COR-L47 (cell line): ENCODE measurements at regions not wholly inside any gene's neighbourhood (a gene's known extent, or its start where the extent isn't known, plus 50 kb on each side); places are given as distances from the start of the nearest gene placed in this dataset.
"Not testable (repeated sequence)": the region's sequence is repeated elsewhere in the genome, so short reads cannot be mapped to it uniquely, and the experiment has no call there.

Source experiments
- DNase-seq: peaks from one replicate; lab custom pipeline; 2025; lab: John Stamatoyannopoulos, UW

DNA sequence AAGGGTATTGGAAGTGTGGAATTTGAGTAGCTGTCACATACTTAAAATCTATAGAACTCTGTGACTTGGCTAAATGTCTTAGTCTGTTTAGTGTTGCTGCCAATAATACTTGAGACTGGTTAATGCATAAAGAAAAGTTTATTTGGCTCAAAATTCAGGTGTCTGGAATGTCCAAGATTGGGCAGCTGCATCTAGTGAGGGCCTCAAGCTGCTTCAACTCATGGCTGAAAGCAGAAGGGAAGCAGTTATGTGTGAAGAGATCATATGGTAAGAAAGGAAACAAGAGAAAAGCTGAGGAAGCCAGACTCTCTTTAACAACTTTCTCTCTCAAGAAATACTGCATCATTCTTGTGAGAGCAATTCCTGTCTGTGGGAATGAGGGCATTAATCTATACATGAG, 1043.3 kb upstream of the CDH6 start:
- no peak for DNase-seq

GRCh38 chr5:30149526-30149925, 1044.0 kb upstream of the CDH6 start:
- DNase-seq, result no peak

DNA sequence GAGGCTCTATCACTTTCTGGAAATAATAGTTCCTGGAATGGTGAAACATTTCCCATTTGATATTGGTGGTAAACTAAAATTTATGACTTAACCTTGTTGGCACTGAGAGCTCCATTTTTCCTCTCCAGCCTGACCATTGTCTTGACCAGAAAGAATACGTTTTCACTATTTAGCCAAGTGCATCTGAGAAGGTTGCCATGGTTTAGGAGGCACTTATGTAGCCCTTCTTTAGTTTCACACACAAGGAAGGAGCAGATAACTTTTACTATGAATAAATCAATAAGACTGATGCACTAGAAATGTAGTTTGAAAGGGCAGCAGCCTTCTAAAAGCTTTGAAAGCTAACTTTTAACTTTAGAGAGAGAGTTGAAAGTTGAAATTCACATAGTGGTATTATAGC, 1045.5 kb upstream of the CDH6 start:
- DNase-seq, result no peak

- not testable (repeated sequence) for DNase-seq
These were observed 1049.4 kb upstream of the CDH6 start for GRCh38 chr5:30144059-30144458.

DNA sequence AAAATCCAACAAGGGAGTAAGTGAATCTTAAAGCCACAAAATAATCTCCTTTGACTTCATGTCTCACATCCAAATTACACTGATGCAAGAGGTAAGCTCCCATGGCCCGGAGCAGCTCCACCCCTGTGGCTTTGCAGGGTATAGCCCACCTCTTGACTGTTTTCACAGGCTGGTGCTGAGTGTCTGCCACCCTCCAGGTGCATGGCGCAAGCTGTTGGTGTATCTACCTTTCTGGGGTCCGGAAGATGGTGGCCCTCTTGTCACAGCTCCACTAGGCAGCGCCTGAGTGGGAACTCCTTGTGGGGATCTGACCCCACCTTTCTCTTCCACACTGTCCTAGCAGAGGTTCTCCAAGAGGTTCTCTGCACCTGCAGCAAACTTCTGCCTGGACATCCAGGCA, 1051.1 kb upstream of the CDH6 start:
- DNase-seq, result no peak

- DNase-seq, result no peak
These were observed 1072.4 kb upstream of the CDH6 start for GRCh38 chr5:30121043-30121442.

DNA sequence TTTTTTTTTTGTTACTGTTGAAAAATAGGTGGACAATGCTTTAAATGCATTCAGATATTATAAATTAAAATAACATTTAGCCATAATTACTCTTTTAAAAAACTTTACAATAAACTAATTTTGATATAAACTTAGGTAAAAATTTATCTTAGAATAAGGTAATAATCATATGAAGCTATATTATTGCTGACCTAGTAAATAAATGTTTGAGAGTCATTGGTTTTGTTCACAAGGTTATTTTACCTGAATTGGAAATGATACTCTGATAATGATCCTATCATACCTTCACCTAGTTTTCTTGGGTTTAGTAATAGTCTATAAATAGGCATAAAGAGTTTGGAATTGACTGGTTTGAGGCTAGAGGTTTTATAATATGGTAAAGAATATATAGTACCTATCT, 1076.4 kb upstream of the CDH6 start:
- DNase-seq, result no peak

DNA sequence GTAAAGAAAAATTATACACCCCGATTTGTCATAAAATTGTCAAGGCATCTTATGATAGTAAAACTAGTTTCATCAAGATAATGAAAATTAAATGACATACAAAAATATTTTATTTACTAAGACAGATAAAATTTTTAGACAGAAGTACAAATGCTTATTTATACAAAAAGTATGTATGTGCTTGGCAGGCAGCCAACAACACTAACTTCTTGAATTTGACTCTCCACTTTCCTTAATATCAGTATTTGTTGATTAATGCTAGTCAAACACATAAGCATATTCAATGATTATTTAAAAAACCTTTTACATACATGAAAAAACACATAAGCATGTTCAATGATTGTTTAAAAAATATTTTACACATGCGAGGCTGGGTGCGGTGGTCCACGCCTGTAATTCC, 1079.9 kb upstream of the CDH6 start:
- no peak for DNase-seq

DNA sequence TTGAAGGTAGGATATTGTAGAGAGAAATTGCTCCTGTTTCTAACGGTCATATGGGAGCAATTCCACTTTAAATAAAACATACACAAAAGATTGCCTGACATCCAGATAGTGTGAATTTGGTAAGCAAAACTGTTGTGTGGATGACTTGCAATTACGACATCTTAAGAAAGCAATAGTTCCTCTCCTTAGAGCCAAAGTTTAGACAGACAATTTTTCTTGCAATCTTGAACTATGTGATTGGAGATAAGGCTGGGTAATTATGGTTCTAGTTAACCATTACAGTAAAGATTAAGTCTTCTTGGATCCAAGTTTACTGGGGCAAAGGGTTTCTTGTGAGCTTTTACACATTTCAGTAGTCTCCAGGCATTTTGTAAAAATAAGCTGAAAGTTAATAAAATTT, 1080.6 kb upstream of the CDH6 start:
- no peak for DNase-seq

GRCh38 chr5:30108051-30108450, 1085.4 kb upstream of the CDH6 start:
- DNase-seq, result no peak

GRCh38 chr5:30106596-30106995, 1086.9 kb upstream of the CDH6 start:
- no peak for DNase-seq

DNA sequence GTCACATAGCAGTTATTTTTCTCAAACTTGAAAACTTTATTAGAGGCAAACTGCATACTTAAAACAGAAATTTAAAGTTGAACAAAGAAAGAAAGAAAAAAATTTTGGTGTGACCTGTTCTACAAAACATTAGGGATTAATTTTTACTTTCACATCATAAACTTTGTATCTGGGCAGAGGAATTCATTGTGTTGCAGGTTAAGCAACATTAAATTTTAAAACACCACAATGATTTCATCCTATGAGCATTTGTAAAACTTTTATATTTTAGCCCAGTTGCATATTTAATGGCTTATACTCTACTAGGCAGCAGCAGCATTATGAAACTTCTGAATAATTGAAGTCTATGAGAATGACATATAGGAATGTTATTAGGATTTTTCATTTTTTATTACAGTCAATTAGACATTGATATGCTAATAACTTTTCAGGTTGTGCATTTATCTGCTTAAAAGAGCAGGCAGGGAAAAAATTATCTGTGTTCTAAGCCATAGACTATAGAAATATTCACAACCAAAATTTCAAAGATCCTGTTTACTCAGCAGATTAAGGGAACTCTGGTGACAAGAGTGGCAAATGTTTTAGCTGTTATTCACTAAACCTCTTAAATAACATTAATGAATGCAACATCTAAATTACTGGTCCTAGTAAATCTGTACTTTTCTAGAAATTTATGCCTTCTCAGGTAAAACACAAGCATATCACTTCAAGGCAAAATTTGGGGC, 1088.5 kb upstream of the CDH6 start:
- DNase-seq, result no peak

DNA sequence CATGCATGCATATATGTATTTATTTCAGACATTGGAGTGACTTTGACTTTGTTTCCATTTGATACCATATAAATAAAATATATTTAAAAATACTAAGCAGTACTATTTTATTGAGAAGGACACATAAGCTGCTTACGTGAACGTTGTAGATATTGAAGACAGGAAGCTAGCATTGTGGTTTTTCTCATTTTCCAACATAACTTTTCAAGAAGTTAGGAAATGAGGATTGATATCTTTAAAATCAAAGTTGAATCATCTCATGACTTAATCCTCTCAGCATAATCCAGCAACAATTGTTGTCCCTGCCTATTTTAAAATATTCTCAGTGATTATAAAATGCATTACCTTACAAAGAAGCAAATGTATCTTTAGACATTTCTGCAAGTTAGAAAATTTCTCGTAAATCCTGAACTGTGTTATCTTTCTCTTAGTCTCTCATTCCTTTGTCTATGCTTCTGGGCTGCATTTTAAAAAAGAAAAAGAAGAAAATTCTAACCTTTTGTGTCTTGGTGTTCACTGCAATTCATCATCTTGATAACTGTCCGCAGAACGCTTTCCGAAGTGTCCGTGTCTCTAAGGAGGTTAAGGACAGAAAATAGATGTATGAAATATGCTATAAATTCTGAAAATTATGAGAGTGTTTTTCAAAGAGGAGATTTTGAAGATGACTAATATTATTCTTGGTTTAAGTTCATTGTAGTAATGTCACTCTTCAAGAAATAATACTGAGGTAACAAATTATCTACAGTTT, 1089.9 kb upstream of the CDH6 start:
- no peak for DNase-seq

GRCh38 chr5:30103052-30103451, 1090.4 kb upstream of the CDH6 start:
- no peak for DNase-seq

- no peak for DNase-seq
These were observed 1091.3 kb upstream of the CDH6 start for GRCh38 chr5:30102185-30102584.

- DNase-seq, result no peak
These were observed 1092.6 kb upstream of the CDH6 start for GRCh38 chr5:30100929-30101328.

- no peak for DNase-seq
These were observed 1093.3 kb upstream of the CDH6 start for GRCh38 chr5:30100148-30100713.

DNA sequence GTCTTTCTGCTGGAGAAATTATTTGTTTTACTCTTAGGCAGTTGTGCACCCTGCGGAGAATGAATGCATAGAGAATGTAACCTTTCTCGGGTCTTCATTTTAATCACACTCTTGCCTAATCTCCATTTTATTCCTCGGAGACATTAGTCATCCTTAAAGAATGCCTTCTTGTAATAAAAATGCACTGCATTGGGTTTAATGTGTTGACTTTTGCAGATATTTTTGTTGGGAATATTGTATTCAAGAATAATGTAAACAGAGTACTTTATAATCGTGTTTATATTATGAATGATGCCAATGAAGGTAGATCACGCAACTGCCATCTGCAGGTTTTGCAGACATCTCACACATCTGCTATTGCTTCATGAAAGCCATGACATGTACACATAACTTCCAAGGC, 1093.9 kb upstream of the CDH6 start:
- peak; percentile 29 for DNase-seq

- no peak for DNase-seq
These were observed 1094.5 kb upstream of the CDH6 start for GRCh38 chr5:30098940-30099339.

- DNase-seq, result no peak
These were observed 1100.9 kb upstream of the CDH6 start for GRCh38 chr5:30092548-30092947.

GRCh38 chr5:30069441-30070263, 1123.8 kb upstream of the CDH6 start:
- no peak for DNase-seq

DNA sequence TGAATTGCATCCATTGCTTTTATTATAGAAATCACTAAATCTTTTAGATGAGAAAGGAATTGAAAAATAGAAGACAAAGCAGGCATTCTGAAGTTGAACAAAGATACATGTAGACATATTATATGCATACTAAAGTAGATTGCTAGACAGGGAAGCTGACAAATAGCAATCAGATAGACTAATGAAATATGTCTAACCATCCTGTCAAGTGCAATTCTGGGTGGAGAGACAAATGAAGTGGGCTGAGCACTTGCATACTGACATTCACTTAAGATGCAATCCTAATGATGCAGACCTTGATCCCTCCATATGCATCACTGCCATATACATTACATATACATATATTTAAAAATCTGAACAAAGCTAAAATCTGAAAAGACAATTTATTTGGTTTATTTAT, 1130.0 kb upstream of the CDH6 start:
- DNase-seq, result no peak

GRCh38 chr5:30051976-30052375, 1141.5 kb upstream of the CDH6 start:
- no peak for DNase-seq
